WTC11 (cell line): ENCODE measurements at regions not wholly inside any gene's neighbourhood (a gene's known extent, or its start where the extent isn't known, plus 50 kb on each side); places are given as distances from the start of the nearest gene placed in this dataset.

Experiments used
- AFF4 ChIP-seq: sonication (generic); formaldehyde crosslinking; IDR thresholded peaks from 2 replicates; pipeline ENCODE4 v1.8.1; 2023; ENCODE audit warnings: mild to moderate bottlenecking, missing genetic modification reagents, borderline replicate concordance
- ATF6 ChIP-seq: sonication (generic); formaldehyde crosslinking; IDR thresholded peaks from 2 replicates; pipeline ENCODE4 v1.8.1; 2023; ENCODE audit warnings: mild to moderate bottlenecking, missing genetic modification reagents
- CTCF ChIP-seq: fragments of 200-600 bp; IDR thresholded peaks from 2 replicates; pipeline ENCODE4 v1.8.0; 2022; ENCODE audit warnings: antibody characterized with exemption
- USF1 ChIP-seq: sonication (generic); formaldehyde crosslinking; IDR thresholded peaks from 2 replicates; pipeline ENCODE4 v1.8.0; 2022; ENCODE audit warnings: mild to moderate bottlenecking, missing genetic modification reagents
- TF ChIP-seq, protein P1 (sequence below): sonication (generic); formaldehyde crosslinking; conservative IDR thresholded peaks from 2 replicates; pipeline ENCODE4 v1.8.1; 2022; ENCODE audit warnings: mild to moderate bottlenecking, missing genetic modification reagents

DNA sequence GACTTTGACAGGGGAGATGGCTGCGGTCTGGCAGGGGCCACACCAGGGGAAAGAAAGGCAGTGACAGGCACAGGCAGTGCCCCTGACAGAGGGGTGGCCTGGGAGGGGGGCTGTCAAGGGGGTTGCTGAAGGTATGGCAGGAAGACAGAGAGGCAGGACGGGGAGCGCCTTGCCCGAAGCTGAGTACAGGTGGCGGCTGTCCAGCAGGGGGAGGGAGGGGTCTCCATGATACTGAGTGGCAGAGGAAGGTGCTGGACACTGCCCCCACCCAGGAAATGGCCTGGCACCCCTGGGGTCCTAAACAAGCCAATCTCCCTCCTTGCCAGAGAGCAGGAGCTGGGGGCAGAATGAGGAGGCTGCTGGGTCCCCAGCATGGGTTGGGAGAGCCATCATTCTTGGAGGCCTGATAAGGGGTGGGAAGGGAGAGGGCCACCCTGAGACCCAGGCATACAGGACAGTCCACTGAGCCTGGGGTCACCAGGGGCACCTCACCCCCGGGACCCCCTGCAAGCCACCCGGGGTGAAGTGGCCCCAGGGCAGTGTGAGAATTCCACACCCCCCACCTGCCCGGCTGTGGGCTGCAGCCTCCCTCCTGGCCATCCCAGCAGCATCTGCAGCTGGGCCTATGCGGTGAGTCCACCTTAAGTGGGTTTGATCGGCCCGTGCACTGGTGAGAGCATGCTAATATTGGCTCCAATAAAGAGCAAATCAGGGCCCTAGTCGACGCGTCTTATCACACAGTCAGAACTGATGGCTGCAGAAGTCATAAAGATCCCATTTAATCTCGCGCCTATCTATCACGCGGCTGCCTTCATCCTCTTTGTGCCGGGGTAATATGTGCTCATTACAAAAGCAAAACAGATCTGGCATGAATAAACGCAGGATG, 108.5 kb downstream of the FAM53A start:
- TF ChIP-seq CTCF (no peak), ATF6 (no peak), AFF4 (CRISPR knock-in tag) (no peak), USF1 (CRISPR knock-in tag) (no peak)
- TF ChIP-seq, protein P1, sequence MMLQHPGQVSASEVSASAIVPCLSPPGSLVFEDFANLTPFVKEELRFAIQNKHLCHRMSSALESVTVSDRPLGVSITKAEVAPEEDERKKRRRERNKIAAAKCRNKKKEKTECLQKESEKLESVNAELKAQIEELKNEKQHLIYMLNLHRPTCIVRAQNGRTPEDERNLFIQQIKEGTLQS (CRISPR knock-in tag), result no peak
